Transverse colon (tissue), 4 donors: ENCODE measurements at regions not wholly inside any gene's neighbourhood (a gene's known extent, or its start where the extent isn't known, plus 50 kb on each side); places are given as distances from the start of the nearest gene placed in this dataset.

Source experiments
- DNase-seq: peaks from one replicate; pipeline ENCODE4 v3.0.0-alpha.2; 2019
- H3K27ac ChIP-seq, 4 donors: fragments of 200-600 bp; sonication (generic); 2 replicates each; pipeline ENCODE4 v1.5.1; 2016 to 2018; ENCODE audit warnings: inconsistent platforms in 4 of 4
- H3K27me3 ChIP-seq: fragments of 200-600 bp; sonication (generic); 2 replicates; pipeline ENCODE4 v1.5.1; 2017; ENCODE audit warnings: inconsistent platforms
- H3K36me3 ChIP-seq, 4 donors: fragments of 200-600 bp; sonication (generic); 2 replicates each; pipeline ENCODE4 v1.5.1; 2017 to 2019; ENCODE audit warnings: inconsistent platforms in 4 of 4
- H3K4me1 ChIP-seq, 4 donors: fragments of 200-600 bp; sonication (generic); 2 replicates each; pipeline ENCODE4 v1.5.1; 2017 to 2020; ENCODE audit warnings: inconsistent platforms in 4 of 4
- H3K4me3 ChIP-seq, 4 donors: fragments of 200-600 bp; sonication (generic); 1 replicate in 1 of 4; 2 replicates in 3 of 4; pipeline versions ENCODE4 v1.5.1 to v1.6.1; 2017 to 2019; ENCODE audit warnings: inconsistent platforms in 4 of 4
- H3K9me3 ChIP-seq, 2 donors: fragments of 200-600 bp; sonication (generic); 2 replicates each; pipeline ENCODE4 v1.5.1; 2017 to 2019; ENCODE audit warnings: inconsistent platforms in 2 of 2
- EP300 ChIP-seq: sonication (generic); formaldehyde crosslinking; IDR thresholded peaks from one replicate; pipeline ENCODE4 v1.6.1; 2017; ENCODE audit warnings: antibody characterized with exemption, low read depth
- POLR2A ChIP-seq: fragments of 450-650 bp; IDR thresholded peaks from one replicate; pipeline ENCODE4 v1.6.1; 2016; ENCODE audit warnings: antibody characterized with exemption, mild to moderate bottlenecking, moderate library complexity
- POLR2AphosphoS5 ChIP-seq, 3 donors: sonication (generic); formaldehyde crosslinking; IDR thresholded peaks; one replicate each; pipeline ENCODE4 v1.6.1; 2016; ENCODE audit warnings: antibody characterized with exemption in 3 of 3
- WGBS, 2 donors: methylation state at CpG; one replicate each; pipeline ENCODE4 v1.1.5; 2018; ENCODE audit warnings: low coverage in 1 of 2; 5-methylcytosine and 5-hydroxymethylcytosine counted together
- in situ Hi-C, 4 donors: fragments of 200-750 bp; cut with MboI; loops; one replicate each; pipeline versions ENCODE4 v1.15.0 to v1.15.1; 2017; ENCODE audit warnings: low sequenced_read_pairs in 3 of 4, low pct_ligation_motif_present in 1 of 4, low pct_unique_long_range_greater_than_20kb in 1 of 4
- intact Hi-C: fragments of 100-400 bp; cut with DNase I; formaldehyde crosslinking; loops from one replicate; pipeline ENCODE4 v1.15.1; 2023; ENCODE audit warnings: low total_unique reads
- TF ChIP-seq, protein P1 (sequence below), 5 experiments: fragments of 200-600 bp in 3 of 5; fragments of 450-650 bp in 2 of 5; sonication (generic) in 3 of 5; IDR thresholded peaks; 1 replicate in 2 of 5; 2 replicates in 3 of 5; pipeline ENCODE4 v1.5.1; 2016 to 2017; ENCODE audit warnings: antibody characterized with exemption in 5 of 5, inconsistent platforms in 3 of 5, mild to moderate bottlenecking in 2 of 5, moderate library complexity in 1 of 5

DNA sequence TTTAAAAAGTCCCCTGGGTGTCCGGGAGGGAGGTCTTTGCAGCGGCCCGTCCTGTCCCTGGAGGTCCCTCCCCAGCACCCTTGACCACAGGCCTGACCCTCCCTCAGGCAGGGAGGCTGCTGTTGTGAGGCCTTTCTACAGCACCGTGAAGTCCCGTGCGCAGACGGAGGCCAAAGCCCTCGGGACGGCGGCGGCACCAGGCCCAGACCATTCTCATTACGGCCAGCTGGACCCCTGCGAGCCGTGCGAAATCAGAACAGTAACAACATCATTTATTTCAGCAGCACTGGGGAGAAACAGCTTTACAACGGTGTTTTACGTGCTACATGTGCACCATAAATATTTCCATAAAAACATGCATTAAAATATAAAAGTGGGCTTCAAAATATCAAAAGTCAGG lies 101.4 kb upstream of the ACTRT2 start:
- no peaks in the 10 kb centered on the region for H3K4me1 ChIP-seq
- no peak overlapping the region for H3K4me3 ChIP-seq
- in situ Hi-C loops (no loop called here), intact Hi-C loops (no loop called here)
- no peaks in the 10 kb centered on the region for H3K36me3 ChIP-seq
- no peak overlapping the region for H3K27ac ChIP-seq
- no peak for TF ChIP-seq EP300
- no peak for TF ChIP-seq POLR2AphosphoS5 (IDR thresholded peaks at IDR 0.05)
- H3K27me3 ChIP-seq: peaks cover 29% of the 10 kb centered on the region
- DNase-seq: no peak
- H3K9me3 ChIP-seq: no peaks in the 10 kb centered on the region
- WGBS, 2 donors: 82% methylated on average over 17 of the region's 17 CpGs; no CpG with 5 or more reads in 1 of the 2 donors

DNA sequence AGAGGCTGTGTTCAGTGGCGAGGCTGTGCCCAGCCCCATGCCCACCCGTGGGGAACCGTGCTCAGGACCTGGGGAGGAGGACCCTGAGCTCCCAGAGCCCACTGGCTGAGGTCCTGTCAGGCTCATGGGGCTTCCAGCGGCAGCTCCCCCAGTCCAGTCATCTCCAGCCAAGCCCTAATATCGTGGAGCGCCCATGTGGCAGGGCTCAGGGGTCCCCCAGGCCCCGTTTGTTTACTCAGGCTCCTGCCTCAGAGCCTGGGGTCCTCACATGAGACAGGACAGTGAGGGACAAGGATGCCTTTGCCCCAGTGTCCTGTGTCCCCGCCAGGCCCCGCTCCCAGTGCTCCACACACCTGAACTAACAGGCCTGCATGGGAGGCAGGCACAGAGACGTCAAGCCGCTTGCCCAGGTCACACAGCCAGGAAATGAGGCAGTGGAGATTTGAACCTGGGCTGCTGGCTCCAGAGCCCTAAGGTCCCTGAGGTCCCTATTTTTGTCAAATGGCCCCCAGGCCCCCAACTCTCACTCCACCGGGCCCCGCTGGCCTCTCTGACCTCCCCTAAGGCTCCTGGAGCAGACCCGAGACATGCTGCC lies 100.7 kb upstream of the ACTRT2 start:
- no peaks in the 10 kb centered on the region for H3K4me1 ChIP-seq
- in situ Hi-C loops: no loop called here
- no peaks in the 10 kb centered on the region for H3K36me3 ChIP-seq
- WGBS, 2 donors: 73% methylated on average over 13 of the region's 14 CpGs; no CpG with 5 or more reads in 1 of the 2 donors
- H3K27me3 ChIP-seq: peaks cover 29% of the 10 kb centered on the region
- no peak for DNase-seq
- no peak overlapping the region for H3K27ac ChIP-seq
- H3K9me3 ChIP-seq: no peaks in the 10 kb centered on the region
- TF ChIP-seq EP300: no peak
- TF ChIP-seq, protein P1, sequence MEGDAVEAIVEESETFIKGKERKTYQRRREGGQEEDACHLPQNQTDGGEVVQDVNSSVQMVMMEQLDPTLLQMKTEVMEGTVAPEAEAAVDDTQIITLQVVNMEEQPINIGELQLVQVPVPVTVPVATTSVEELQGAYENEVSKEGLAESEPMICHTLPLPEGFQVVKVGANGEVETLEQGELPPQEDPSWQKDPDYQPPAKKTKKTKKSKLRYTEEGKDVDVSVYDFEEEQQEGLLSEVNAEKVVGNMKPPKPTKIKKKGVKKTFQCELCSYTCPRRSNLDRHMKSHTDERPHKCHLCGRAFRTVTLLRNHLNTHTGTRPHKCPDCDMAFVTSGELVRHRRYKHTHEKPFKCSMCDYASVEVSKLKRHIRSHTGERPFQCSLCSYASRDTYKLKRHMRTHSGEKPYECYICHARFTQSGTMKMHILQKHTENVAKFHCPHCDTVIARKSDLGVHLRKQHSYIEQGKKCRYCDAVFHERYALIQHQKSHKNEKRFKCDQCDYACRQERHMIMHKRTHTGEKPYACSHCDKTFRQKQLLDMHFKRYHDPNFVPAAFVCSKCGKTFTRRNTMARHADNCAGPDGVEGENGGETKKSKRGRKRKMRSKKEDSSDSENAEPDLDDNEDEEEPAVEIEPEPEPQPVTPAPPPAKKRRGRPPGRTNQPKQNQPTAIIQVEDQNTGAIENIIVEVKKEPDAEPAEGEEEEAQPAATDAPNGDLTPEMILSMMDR (IDR thresholded peaks at IDR 0.05): no peak
- no peak for TF ChIP-seq POLR2A
- TF ChIP-seq POLR2AphosphoS5 (IDR thresholded peaks at IDR 0.05): no peak
- no peak overlapping the region for H3K4me3 ChIP-seq
- intact Hi-C loops: no loop called here

DNA sequence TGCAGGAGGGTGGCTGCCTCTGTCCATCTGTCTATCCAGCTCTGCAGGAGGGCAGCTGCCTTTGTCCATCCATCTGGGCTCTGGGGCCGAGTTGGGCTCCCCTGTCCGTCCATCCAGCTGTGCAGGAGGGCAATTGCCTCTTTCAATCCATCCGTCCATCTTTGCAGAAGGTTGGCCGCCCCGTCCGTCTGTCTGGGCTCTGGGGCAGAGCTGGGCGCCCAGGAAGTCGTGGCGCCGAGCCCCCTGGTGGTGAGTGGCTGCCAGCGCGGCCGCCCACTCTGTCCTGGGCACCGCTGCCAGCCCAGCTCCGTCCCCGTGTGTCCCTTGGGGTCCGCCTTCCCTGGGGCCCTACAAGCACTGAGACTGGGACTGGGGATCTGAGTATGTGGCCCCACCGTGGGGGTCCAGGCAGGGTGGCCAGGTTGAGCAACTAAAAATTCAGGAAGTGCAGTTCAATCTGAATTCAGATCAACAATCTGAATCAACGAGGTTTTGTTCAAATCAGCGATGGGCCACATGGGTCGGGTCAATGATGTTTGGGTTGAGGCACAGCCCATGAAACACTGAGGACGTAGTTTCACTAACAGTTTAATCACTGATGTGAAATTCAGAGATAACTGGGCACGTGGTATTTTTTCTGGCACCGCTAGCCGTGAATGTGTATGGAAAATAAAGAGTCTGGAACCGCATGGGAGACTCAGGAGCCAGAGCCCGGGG lies 99.1 kb upstream of the ACTRT2 start:
- H3K4me1 ChIP-seq: no peaks in the 10 kb centered on the region
- whole genome bisulfite sequencing, 2 donors: 20 to 23% methylated on average over 3 to 27 of the region's 27 CpGs
- no peak overlapping the region for H3K4me3 ChIP-seq
- intact Hi-C loops: no loop called here
- TF ChIP-seq POLR2A (no peak), POLR2AphosphoS5 (IDR thresholded peaks at IDR 0.05) (no peak), EP300 (no peak)
- TF ChIP-seq, protein P1 (IDR thresholded peaks at IDR 0.05): peak; percentile 49 to 75 (median 71)
- in situ Hi-C loops: no loop called here
- no peaks in the 10 kb centered on the region for H3K9me3 ChIP-seq
- no peak overlapping the region for H3K27ac ChIP-seq
- DNase-seq: no peak
- H3K27me3 ChIP-seq: peaks cover 29% of the 10 kb centered on the region
- H3K36me3 ChIP-seq: no peaks in the 10 kb centered on the region

DNA sequence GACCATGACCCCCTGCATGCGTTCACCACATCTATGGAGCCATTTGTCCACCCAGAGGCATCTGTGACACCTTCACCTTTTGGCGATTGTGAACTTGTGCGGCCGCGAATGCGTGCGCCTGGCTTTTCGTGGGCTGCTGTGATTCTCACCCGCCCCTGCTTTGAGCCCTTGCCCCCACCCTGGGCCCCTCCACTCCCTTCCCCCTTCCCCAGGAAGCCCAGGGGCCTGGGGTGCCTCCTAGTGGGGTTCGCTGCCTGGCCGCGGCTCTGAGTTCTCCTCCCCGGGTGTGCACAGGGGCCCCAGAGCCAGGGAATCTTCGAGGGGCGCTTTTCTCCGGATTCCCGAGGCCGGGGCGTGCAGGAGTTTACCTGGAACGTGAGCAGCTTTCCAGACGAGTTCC lies 97.9 kb upstream of the ACTRT2 start:
- peaks cover 29% of the 10 kb centered on the region for H3K27me3 ChIP-seq
- no peaks in the 10 kb centered on the region for H3K9me3 ChIP-seq
- intact Hi-C loops (no loop called here), in situ Hi-C loops (no loop called here)
- no peaks in the 10 kb centered on the region for H3K36me3 ChIP-seq
- H3K4me3 ChIP-seq: no peak overlapping the region
- H3K4me1 ChIP-seq: no peaks in the 10 kb centered on the region
- DNase-seq: no peak
- WGBS, 2 donors: 75 to 80% methylated on average over 1 to 21 of the region's 21 CpGs
- no peak for TF ChIP-seq POLR2A
- TF ChIP-seq POLR2AphosphoS5 (IDR thresholded peaks at IDR 0.05): no peak
- TF ChIP-seq EP300: no peak
- TF ChIP-seq, protein P1 (IDR thresholded peaks at IDR 0.05): no peak
- H3K27ac ChIP-seq: no peak overlapping the region
